Ramos (cell line): ENCODE measurements at regions not wholly inside any gene's neighbourhood (a gene's known extent, or its start where the extent isn't known, plus 50 kb on each side); places are given as distances from the start of the nearest gene placed in this dataset.

Source experiments
- in situ Hi-C: fragments of 300-500 bp; cut with MboI; formaldehyde crosslinking; loops from one replicate; pipeline ENCODE4 v1.14.3; 2022; ENCODE audit warnings: low sequenced_read_pairs; ENCODE audit not compliant: unreplicated experiment

DNA sequence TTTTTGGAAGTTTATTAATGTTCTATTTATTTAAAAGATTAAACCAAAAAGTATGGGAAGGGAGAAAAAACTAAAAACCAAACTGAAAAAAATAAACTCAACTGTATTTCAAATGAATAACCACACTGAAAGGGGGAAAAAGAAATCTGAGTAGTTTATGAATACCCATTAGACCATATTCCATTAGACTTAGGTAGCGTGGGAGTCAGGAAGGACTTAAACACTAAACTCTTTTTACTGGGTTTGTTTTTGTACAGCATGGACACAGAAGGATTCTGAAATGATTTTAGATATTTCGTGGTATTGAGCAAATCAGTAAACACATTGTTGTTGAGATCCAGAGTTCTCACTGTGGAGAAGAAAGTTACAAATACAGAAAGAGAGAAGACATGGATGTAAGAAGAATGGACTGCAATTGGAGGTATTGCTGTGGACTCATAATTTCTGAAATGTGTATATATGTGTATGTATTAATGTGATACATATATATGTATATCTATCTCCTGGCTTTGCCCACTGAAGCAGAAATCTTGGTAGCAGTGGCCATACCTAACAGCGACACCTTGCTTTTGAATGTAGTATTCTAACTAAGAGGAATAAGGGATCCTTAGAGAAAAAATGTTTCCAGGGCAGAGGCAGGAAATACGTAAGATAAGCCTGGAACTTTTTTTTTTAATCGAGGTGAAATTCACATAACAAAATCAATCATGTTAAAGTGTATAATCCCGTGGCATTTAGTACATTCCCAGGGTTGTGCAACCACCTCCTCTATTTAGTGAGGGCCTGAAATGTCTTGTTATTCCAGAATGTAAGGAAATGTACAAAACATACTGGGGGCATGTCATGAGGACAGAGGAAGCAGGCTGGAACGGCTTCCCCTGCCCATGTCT lies 228.8 kb downstream of the SMARCA2 start:
- in situ Hi-C loops, result no loop called here

DNA sequence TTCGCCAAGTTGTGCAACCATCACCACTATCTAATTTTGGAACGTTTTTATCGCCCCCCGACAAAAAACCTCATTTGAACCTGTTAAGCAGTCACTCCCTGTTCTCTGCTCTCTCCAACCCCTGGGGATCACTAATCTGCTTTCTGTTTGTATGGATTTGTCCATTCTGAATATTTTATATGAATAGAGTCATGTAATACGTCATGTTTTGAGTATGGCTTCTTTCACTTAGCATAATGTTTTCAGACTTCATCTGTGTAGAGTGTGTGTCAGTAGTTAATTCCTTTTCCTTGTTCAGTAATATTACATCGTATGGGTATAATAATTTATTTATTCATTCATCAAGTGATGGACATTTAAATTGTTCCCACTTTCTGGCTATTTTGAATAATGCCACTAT lies 232.2 kb downstream of the SMARCA2 start:
- in situ Hi-C loops, result no loop called here

DNA sequence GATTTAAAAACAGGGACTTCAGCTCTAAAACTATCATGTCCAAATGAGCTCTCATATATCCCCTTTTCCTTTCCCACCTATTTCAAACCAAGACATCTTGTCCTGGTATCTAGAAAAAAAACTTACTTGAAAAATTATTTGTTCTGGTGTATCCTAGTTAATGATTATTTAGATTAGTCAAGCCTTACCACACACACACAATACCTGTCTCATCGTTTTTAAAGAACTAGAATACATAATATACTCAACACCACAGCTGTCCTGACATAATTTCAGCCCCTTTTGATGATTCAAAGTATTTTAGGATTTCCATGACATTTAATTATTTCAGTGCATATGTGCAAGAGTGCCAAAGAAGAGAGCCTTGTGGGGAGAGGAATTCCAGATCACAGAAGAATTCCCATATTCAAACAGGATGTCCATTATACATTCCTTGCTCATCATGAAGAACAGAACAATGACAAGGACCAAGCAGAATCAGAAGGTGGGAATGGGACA lies 233.7 kb downstream of the SMARCA2 start:
- in situ Hi-C loops, result no loop called here

DNA sequence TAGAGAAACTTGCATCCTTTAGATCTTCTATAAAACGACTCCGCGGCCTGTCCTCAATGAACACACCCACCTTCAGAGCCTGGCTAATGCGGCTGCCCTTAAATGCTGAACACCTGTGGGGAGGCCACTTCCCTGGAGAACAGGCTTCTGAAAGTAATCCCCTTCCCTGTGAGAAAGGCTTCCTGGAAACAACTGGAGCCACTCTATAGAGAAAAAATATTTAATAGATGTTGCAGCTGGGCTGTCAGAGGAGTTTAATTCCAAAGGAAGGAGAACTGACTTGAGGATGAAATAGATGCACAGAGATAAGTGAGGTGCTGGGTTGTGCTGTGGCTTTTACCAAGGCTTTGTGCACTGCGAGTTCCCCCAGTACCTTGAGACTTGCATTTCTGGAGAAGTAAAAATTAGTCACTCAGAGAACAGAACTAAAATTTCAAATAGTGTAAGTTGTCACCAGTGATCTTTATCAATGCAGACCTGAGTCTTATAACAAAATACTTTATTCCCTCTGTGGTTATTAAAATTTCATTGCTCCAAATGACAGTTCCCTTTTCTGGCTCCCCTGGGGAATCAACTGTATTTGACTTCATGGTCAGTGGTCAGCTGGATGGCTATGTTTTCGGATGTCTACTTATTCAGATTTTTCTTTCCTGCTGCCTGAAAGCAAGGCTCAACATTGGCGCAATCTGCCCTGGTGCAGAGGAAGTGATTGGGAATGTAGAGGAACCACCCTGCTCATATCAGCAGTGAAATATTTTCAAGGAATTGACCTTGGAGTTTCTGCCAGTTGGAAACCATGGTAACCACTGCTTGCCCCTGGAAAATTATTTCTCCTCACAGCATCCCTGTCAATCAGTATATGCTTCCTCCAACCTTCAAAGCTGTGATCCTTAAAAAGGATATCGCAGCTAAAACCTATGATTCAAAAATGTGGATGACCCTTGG lies 238.8 kb downstream of the SMARCA2 start:
- in situ Hi-C loops, result no loop called here

DNA sequence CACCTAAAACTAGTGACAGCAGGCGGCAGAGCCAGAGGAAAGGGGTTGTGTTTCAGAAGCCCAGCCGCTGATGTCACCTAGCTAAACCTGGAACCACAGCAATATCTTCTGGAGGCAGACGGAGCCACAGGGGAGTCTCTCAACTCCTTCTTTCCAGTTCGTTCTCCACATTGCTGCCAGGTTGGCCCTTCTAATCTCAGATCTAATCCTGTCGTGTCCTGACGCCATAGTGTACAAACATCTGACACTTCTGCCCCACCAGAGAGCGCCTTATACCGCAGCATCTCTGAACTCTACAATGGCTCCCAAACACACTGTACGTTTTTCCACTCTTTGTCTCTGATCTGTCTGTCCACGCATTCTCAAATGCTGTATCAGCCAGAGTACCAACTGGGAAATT lies 240.0 kb downstream of the SMARCA2 start:
- in situ Hi-C loops, result no loop called here

DNA sequence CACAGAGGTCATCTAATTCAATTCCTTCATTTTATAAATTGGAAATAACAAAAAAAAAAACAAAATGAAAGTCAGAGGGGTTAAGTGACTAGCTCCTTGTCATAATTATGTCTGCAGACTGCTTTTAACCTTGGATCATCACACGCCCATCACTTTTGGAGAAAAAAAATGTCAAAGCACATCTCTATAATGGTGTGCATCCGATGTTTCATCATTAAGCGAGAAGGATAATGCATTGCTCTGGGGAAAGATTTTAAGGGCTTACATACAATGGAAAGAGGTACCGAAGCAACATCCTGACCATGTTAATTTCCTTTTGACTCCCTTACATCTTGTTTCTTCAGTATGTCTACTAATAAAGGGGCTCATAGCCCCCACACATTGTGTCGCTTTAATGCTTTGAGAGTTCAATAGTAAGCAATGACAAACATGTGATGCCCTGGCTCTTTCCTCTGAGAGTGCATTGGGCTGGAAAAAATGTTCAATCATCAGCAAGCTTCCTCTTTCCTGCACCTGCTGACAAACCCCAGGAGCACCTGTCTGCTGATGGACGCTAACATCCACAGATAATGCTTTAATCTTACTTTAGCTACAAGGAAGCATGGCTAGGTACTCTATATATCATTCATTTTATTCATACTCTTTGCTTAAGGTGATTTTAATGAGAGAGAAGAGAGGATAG lies 242.2 kb downstream of the SMARCA2 start:
- in situ Hi-C loops, result no loop called here

DNA sequence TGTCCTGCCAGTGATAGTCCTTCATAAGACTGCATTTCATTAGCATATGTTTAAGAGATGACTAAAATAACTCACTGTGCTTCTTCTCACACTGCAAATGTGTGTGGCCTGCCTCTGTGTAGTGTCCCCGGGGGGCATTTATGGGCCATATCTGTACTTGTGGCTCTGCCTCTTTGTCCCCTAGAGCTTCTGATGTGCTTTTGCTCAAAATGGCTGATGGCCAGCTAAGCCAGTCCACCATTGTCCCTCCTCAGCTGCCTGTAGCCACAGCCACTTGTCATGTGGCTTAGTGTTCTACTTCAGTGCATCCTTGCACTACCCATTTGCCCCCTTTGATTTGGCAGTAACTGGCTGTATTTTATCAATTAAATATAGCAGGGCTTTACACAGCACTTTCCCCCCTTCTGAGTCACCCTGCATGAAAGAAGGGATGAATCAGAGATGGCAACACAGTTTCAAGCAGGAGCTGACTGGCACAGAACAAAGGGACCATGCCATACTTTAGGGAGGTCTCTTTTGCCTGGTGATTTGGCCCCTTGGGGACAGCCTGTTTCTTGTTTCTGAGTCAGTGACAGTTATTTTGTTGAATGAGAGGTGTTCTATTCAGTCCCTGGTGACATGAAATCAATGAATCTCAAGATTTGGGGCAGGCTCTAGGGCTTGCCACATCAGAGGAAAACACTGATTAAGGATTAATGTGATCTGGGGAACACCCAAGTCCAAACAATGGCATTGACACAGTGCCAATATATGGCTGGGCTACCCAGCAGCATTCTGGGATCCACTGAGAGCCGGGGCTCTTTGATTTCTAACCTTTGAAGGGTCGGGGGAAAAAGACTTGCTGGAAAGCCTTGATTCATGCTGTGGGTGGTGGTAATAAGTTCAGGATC lies 245.5 kb downstream of the SMARCA2 start:
- in situ Hi-C loops, result no loop called here

DNA sequence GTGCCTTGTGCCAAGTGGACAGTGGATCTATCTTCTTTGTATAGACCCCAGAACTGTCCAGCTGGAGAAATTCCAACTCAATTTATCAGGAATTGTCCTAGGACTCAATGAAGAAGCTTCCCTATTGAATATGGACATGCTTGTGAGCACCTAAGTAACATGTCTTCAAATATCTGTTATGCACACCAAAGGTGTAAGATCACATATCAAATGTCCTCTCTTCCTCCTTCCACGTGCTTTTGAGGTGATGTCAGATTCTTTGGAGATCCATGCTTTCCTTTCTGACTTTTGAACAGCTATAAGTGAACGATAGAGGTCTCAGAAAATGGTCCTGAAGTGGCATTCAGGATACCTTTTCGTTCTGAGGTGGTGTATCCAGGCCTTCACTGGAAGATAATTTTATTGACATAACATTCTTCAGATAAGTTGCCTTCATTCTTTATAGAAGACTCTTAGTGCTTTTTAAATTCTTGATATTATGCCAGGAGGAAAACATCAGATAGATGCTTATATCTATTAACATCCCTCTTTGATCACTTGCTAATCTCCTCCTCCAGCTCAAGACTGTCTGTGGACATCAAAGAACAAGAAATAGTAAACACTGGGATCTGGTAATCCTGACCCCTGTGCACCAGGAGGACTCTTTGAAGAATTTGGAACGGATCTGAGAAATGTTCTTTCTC lies 246.4 kb downstream of the SMARCA2 start:
- in situ Hi-C loops, result no loop called here

DNA sequence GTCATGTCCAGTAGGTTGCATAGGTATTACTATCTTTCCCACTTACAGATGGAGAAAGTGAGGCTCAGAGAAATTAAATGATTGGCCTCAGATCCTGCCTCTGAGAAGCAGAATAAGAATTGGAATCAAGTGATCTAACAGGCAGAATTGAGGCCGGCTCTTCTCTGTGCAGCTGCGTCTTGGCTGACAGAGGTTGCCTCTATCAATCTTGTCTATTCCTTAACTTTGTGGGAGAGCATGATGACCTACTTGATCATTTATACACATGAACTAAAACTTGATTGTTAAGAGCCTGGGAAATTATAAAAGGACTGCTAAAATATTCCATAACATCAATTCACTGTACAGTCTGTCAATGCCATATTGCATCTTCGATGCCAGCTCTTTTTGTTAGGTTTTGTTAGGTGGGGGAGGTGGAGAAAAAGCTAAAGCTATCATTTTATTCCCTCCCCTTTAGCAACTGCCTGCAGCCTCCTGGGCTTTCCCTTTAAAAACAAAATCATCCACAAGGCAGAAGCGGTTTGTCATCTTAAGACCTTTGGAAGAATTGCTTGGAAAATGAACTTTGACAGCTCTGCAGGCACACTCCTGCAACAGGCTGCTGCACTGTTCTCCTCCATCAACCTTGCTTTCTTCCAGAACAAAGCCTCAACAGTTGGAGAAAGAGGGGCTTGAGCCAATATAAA lies 247.4 kb downstream of the SMARCA2 start:
- in situ Hi-C loops, result no loop called here

DNA sequence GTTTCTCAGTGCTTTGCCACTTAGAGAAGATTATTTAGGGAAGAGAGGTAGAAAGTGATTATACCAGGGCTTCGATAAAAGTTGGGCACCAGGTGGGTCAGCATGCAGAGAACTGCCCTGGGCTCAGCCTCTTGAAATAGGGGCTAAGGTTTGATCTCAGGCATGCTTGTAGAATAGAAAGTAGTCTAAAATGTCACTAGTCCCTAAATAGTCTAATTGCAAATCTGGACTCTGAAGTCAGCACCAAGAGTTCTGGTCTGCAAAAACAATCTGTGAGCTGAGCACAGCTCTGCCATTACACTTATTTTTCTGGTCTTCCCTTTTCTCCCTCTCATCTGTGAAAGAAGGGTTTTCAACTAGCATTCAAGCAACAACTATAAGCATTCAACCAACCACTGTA lies 248.0 kb downstream of the SMARCA2 start:
- in situ Hi-C loops, result no loop called here

DNA sequence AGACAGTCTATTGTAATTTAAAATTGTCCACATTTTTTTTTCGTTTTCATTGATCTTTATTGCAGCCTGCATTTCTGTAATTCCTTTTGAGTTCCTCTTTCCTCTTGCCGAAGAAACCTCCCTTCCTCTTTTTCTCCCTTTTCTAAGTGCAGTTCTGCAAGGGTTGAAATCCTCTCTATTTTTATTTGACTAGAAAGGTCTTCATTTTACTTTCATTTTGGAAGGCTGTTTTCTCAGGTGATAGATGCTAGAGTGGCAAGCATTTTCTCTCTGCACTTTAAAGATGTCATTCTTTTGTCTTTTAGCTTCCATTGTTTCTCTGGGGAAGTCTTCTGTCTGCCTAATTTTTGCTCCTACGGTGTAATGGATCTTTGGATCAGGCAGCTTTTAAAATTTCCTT lies 248.5 kb downstream of the SMARCA2 start:
- in situ Hi-C loops, result no loop called here

DNA sequence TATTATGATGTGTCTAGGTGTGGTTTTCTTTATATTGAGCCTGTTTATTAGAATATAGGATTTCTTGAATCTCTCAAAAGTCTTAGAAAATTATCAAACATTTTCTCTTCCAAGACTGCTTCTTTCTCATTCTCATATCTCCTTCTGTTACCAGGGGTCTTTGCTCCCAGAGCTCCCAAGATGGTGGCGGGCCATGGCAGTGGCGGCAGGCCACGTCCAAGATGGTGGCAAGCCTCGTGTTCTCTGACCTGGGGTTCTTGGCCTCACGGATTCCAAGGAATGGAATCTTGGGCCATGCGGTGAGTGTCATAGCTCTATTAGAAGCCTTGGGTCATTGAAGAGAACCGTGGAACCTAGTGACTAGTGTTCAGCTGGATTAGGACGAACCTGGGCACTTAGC lies 248.9 kb downstream of the SMARCA2 start:
- in situ Hi-C loops, result no loop called here

DNA sequence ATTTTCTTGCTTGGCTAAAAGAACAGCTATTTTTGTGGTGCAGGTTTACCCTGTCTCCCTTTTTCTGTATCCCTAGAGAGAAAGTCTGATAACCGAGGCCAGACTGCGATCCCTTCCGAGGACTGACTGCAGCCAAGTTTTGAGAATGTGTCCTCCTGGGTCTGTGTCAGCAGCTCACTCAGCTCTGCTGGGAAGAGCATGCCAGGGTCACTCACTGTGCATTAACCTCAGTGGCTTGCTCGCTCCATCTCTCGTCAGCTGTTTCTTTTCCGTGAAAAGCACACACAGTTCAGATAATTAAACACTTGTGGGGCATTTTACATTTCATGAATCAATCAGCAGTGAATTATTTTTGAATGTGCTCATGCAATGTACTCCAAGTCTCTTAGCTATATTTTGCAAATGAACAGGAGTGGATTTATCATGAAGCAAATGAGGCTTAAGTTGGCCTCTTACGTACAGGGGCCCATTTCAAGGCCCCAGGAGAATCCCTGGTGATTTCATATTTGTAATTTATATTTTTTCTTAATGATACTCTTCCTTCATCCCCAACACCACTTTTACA lies 252.1 kb downstream of the SMARCA2 start:
- in situ Hi-C loops, result no loop called here

DNA sequence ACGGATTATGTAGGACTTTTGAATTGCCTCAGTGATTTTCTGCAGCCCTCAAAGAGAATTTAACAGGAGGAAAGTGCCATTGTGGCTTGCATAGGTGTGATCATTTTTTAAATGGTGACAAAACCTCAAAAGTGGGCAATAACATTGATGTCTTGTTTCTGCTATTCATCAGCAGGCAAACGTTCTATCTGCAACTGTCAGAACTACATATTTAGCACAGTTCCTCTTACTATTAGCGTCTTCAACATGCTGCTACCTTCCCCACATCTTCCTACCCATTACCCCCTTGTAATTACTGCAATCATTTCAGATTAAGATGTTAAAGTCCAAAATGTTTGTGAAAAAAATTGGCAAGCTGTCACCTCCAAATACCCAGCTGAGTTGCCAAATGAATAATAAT lies 254.6 kb downstream of the SMARCA2 start:
- in situ Hi-C loops, result no loop called here

DNA sequence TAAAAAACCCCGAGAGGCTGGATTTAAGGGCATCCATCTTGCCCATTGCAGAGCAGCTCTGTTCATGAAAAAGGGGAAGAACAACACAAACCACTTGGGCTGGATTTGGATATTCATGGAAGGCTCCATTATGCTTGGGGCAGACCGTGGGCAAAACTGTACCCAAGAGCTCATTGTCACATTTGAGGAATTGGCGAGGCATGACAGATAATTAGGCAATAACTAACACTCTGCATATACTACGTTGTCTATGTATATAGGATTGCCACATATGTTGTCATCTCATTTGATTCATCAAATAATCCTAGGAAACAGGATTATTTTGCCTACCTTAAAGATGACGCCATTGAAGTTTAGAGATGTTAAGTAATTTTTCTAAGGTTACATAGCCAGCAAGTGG lies 255.4 kb downstream of the SMARCA2 start:
- in situ Hi-C loops, result no loop called here

DNA sequence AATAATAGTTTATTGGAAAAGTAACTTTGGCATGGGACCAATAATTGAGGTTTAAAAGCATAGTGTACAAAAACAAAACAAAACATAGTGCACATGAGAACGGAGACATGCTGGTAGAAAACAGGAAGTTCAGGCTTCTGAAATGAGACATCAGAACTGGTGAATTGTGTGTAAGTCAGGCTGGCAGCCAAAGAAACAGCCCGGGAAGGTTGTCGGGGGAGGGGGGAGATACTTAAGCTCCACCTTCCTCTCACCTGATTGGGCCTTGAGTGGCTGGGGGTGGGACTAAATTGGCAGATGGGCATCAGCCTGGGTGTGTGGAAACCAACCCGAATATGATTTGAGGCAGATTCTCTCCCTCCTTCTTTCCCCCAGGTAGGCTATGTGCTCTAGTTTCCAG lies 256.3 kb downstream of the SMARCA2 start:
- in situ Hi-C loops, result no loop called here

DNA sequence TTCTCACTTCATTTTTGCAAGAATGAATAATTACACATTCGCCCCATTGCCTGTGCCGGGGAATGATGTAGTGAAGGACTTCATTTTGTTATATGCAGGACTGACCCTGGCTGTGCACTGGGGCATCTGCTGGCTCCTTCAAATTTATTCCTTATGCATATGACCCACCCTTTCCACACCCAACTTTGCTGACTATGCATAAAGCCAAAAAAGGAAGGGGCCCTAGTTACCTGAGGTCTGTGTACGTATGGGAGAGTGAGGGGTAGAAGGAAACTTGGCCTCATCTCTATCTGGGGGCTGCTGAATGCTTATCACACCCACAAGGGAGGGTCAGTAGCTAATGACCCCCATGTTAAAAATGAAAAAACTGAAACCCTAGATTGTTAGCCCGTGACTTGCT lies 259.6 kb downstream of the SMARCA2 start:
- in situ Hi-C loops, result no loop called here

DNA sequence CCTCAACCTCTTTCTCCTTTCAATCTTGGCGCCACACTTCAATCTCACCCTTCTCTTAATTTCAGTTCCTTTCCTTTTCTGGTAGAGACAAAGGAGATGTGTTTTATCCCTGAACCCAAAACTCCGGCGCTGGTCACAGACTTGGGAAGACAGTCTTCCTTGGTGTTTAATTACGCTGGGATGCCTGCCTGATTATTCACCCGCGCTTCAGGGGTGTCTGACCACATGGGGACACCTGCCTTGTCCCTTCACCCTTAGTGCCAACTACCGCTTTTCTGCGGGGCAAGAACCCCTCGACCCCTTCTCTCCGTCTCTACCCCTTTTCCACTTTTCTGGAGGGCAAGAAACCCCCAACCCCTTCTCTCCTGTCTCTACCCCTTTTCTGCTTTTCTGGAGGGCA lies 261.1 kb downstream of the SMARCA2 start:
- in situ Hi-C loops, result no loop called here
